ENCODE measurements at regions not wholly inside any gene's neighbourhood (a gene's known extent, or its start where the extent isn't known, plus 50 kb on each side); places are given as distances from the start of the nearest gene placed in this dataset.
A peak's percentile ranks its signal among the peaks of the same experiment; 100 is the strongest.

DNA sequence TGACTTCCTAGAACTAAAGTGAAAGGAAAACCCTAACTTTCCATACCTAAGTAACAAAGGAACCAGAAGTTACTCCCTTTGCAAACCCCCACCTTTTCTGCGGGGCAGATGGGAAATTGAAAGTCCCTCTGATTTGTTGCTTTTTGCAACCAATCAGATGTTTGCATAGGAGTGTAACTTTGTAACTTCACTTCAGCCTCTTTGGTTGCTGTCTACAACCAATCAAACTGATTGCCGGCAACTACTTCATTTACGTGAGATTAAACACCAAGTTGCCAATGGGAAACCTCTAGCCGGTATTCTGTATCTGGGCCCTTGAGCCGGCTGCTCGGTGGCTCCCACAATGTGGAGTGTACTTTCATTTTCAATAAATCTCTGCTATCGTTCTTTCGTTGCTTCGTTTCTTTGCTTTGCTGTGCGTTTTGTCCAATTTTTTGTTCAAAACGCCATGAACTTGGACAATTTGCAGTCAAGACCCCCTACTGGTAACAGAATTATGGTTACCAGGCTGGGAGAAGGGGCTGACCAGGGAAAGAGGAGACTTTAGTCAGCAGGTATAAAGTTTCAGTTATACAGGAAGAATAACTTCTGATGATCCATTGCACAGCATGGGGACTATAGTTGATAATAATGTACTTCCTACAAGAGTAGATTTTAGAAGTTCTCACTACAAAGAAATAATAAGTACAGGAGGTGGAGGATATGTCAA is 69.2 kb upstream of the RGS2 start:
- no peak overlapping the region for H3K18ac ChIP-seq (ENCODE audit: low read depth in 1 of 2, low read length in 2 of 2)
- WGBS, result 87% methylated on average over 11 of the region's 11 CpGs

DNA sequence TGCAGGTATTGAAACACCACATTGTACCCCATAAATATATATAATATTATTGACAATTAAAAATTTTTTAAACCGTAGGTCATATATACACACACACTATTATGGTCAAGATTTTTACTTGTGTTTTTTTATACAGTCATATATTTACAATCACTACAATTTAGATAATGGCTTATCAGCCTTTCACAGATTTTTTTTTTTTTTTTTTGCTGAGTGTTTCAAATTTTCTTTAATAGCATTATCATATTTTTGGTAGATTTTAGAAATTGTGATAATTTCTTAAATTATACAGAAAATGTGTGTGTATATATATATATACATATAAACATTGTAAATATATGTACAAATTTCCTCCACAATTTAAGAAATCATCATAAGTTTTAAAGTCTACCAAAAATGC is 68.6 kb upstream of the RGS2 start:
- no peak overlapping the region for H3K9ac ChIP-seq (ENCODE audit: low read length)
- no peaks in the 10 kb centered on the region for H3K36me3 ChIP-seq (ENCODE audit: control insufficient read depth in 1 of 2, insufficient read depth in 2 of 2, low read depth in 1 of 2, low read length in 2 of 2)
- H3K27me3 ChIP-seq (ENCODE audit: control insufficient read depth in 1 of 2, insufficient read depth in 1 of 2, low read length in 2 of 2), result no peaks in the 10 kb centered on the region
- no peak overlapping the region for H2BK15ac ChIP-seq (ENCODE audit: low read depth, poor library complexity, severe bottlenecking)
- no peak overlapping the region for H2AK5ac ChIP-seq (ENCODE audit: low read length, severe bottlenecking)
- H4K8ac ChIP-seq (ENCODE audit: low read length), result no peak overlapping the region
- H3K79me1 ChIP-seq (replicated peaks; ENCODE audit: low read length, poor library complexity, severe bottlenecking), result no peaks in the 10 kb centered on the region
- no peak overlapping the region for H3K27ac ChIP-seq (ENCODE audit: low read length, poor library complexity, severe bottlenecking)
- H3K4me2 ChIP-seq (ENCODE audit: low read length, poor library complexity, severe bottlenecking), result no peak overlapping the region
- no peak overlapping the region for H3K18ac ChIP-seq (ENCODE audit: low read depth in 1 of 2, low read length in 2 of 2)
- no peak overlapping the region for H3K23ac ChIP-seq (ENCODE audit: low read length in 2 of 2)
- H2AFZ ChIP-seq (ENCODE audit: low read depth, low read length), result no peak overlapping the region
- no peak overlapping the region for H2BK5ac ChIP-seq (ENCODE audit: low read depth, low read length, poor library complexity, severe bottlenecking)
- no peak overlapping the region for H3K4ac ChIP-seq (ENCODE audit: low read depth in 1 of 2, low read length in 2 of 2)
- H3K14ac ChIP-seq (ENCODE audit: low read length in 2 of 2), result no peak overlapping the region
- no peak overlapping the region for H2BK120ac ChIP-seq (ENCODE audit: low read depth, low read length)
- DNase-seq, result no peak
- H4K91ac ChIP-seq (ENCODE audit: low read length), result no peak overlapping the region
- no peak overlapping the region for H3K4me3 ChIP-seq (ENCODE audit: insufficient read depth in 1 of 2, low read depth in 1 of 2, low read length in 2 of 2)
- H3K9me3 ChIP-seq (ENCODE audit: control insufficient read depth, low read length), result peaks cover 11% of the 10 kb centered on the region
- H3K4me1 ChIP-seq (ENCODE audit: control insufficient read depth, insufficient read depth, low read depth, low read length), result no peaks in the 10 kb centered on the region
- no CpG with 5 or more reads among the region's 1 CpG for WGBS
- H2BK12ac ChIP-seq (ENCODE audit: low read length in 2 of 2), result no peak overlapping the region

More for the DNA sequence above, 69.2 kb upstream of the RGS2 start:
- Histone ChIP-seq H2BK120ac (ENCODE audit: low read depth, low read length) (no peak overlapping the region), H3K9ac (ENCODE audit: low read length) (no peak overlapping the region), H3K4me3 (ENCODE audit: insufficient read depth in 1 of 2, low read depth in 1 of 2, low read length in 2 of 2) (no peak overlapping the region), H3K4ac (ENCODE audit: low read depth in 1 of 2, low read length in 2 of 2) (no peak overlapping the region), H3K27me3 (ENCODE audit: control insufficient read depth in 1 of 2, insufficient read depth in 1 of 2, low read length in 2 of 2) (no peaks in the 10 kb centered on the region), H2AFZ (ENCODE audit: low read depth, low read length) (no peak overlapping the region), H2BK15ac (ENCODE audit: low read depth, poor library complexity, severe bottlenecking) (no peak overlapping the region), H3K9me3 (ENCODE audit: control insufficient read depth, low read length) (peaks cover 11% of the 10 kb centered on the region), H3K23ac (ENCODE audit: low read length in 2 of 2) (no peak overlapping the region), H2BK12ac (ENCODE audit: low read length in 2 of 2) (no peak overlapping the region), H2AK5ac (ENCODE audit: low read length, severe bottlenecking) (no peak overlapping the region), H3K4me2 (ENCODE audit: low read length, poor library complexity, severe bottlenecking) (no peak overlapping the region), H3K14ac (ENCODE audit: low read length in 2 of 2) (no peak overlapping the region), H4K8ac (ENCODE audit: low read length) (no peak overlapping the region), H4K91ac (ENCODE audit: low read length) (no peak overlapping the region), H3K4me1 (ENCODE audit: control insufficient read depth, insufficient read depth, low read depth, low read length) (no peaks in the 10 kb centered on the region), H3K79me1 (replicated peaks; ENCODE audit: low read length, poor library complexity, severe bottlenecking) (no peaks in the 10 kb centered on the region), H3K27ac (ENCODE audit: low read length, poor library complexity, severe bottlenecking) (no peak overlapping the region), H2BK5ac (ENCODE audit: low read depth, low read length, poor library complexity, severe bottlenecking) (no peak overlapping the region), H3K36me3 (ENCODE audit: control insufficient read depth in 1 of 2, insufficient read depth in 2 of 2, low read depth in 1 of 2, low read length in 2 of 2) (no peaks in the 10 kb centered on the region)
- DNase-seq, result no peak

DNA sequence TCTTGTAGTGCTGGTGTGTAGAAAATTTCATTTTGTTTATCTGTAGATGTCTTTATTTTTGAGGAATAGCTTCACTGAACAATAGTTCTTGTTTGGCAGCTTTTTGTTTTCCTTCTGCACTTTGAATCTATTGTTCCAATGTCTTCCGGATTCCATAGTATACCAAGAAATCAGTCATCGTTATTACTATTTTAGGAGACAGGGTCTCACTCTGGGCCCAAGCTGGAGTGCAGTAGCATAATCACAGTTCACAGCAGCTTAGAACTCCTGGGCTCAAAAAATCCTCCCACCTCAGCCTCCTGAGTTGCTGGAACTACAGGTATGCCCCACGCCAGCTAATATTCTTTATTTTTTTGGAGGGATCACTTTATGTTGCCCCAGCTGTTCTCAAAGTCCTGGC is 67.7 kb upstream of the RGS2 start:
- no peak for DNase-seq
- no peak overlapping the region for H2BK12ac ChIP-seq (ENCODE audit: low read length in 2 of 2)
- no peak overlapping the region for H3K4ac ChIP-seq (ENCODE audit: low read depth in 1 of 2, low read length in 2 of 2)
- H2BK15ac ChIP-seq (ENCODE audit: low read depth, poor library complexity, severe bottlenecking), result no peak overlapping the region
- H3K79me1 ChIP-seq (replicated peaks; ENCODE audit: low read length, poor library complexity, severe bottlenecking), result no peaks in the 10 kb centered on the region
- H3K4me3 ChIP-seq (ENCODE audit: insufficient read depth in 1 of 2, low read depth in 1 of 2, low read length in 2 of 2), result no peak overlapping the region
- no peak overlapping the region for H3K23ac ChIP-seq (ENCODE audit: low read length in 2 of 2)
- H2BK120ac ChIP-seq (ENCODE audit: low read depth, low read length), result no peak overlapping the region
- no peak overlapping the region for H3K18ac ChIP-seq (ENCODE audit: low read depth in 1 of 2, low read length in 2 of 2)
- H3K36me3 ChIP-seq (ENCODE audit: control insufficient read depth in 1 of 2, insufficient read depth in 2 of 2, low read depth in 1 of 2, low read length in 2 of 2), result no peaks in the 10 kb centered on the region
- H2BK5ac ChIP-seq (ENCODE audit: low read depth, low read length, poor library complexity, severe bottlenecking), result no peak overlapping the region
- no peak overlapping the region for H2AFZ ChIP-seq (ENCODE audit: low read depth, low read length)
- no peak overlapping the region for H4K91ac ChIP-seq (ENCODE audit: low read length)
- WGBS, result 90% methylated on average over 3 of the region's 3 CpGs
- no peak overlapping the region for H3K14ac ChIP-seq (ENCODE audit: low read length in 2 of 2)
- H3K27ac ChIP-seq (ENCODE audit: low read length, poor library complexity, severe bottlenecking), result no peak overlapping the region
- no peak overlapping the region for H3K9ac ChIP-seq (ENCODE audit: low read length)
- H2AK5ac ChIP-seq (ENCODE audit: low read length, severe bottlenecking), result no peak overlapping the region
- peaks cover 11% of the 10 kb centered on the region for H3K9me3 ChIP-seq (ENCODE audit: control insufficient read depth, low read length)
- no peaks in the 10 kb centered on the region for H3K27me3 ChIP-seq (ENCODE audit: control insufficient read depth in 1 of 2, insufficient read depth in 1 of 2, low read length in 2 of 2)
- no peak overlapping the region for H4K8ac ChIP-seq (ENCODE audit: low read length)
- no peak overlapping the region for H3K4me2 ChIP-seq (ENCODE audit: low read length, poor library complexity, severe bottlenecking)
- H3K4me1 ChIP-seq (ENCODE audit: control insufficient read depth, insufficient read depth, low read depth, low read length), result no peaks in the 10 kb centered on the region

DNA sequence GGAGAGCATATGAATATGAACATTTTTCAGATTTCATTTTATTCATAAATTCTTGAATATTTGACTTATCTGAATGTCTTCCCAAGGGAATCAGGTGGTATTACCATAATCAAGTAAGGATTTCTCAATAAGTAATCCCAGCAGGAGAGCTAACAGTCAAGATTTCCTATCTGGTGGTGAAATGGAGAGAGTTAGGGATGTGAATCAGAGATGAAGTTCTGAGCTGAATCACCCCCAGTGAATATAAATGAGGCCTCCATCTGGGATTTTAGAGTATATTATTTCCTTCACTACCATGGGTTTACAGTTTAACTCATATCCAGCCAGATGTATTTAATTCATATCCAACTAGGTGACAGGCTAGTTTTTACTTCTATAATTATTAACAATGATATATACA is 61.5 kb upstream of the RGS2 start:
- no peak overlapping the region for H2BK15ac ChIP-seq (ENCODE audit: low read depth, poor library complexity, severe bottlenecking)
- no peak overlapping the region for H2BK5ac ChIP-seq (ENCODE audit: low read depth, low read length, poor library complexity, severe bottlenecking)
- H3K4me1 ChIP-seq (ENCODE audit: control insufficient read depth, insufficient read depth, low read depth, low read length), result no peaks in the 10 kb centered on the region
- H3K18ac ChIP-seq (ENCODE audit: low read depth in 1 of 2, low read length in 2 of 2), result no peak overlapping the region
- H3K9me3 ChIP-seq (ENCODE audit: control insufficient read depth, low read length), result no peaks in the 10 kb centered on the region
- no peak overlapping the region for H2AK5ac ChIP-seq (ENCODE audit: low read length, severe bottlenecking)
- no peak overlapping the region for H3K4me3 ChIP-seq (ENCODE audit: insufficient read depth in 1 of 2, low read depth in 1 of 2, low read length in 2 of 2)
- H3K4ac ChIP-seq (ENCODE audit: low read depth in 1 of 2, low read length in 2 of 2), result no peak overlapping the region
- H3K27me3 ChIP-seq (ENCODE audit: control insufficient read depth in 1 of 2, insufficient read depth in 1 of 2, low read length in 2 of 2), result no peaks in the 10 kb centered on the region
- H3K14ac ChIP-seq (ENCODE audit: low read length in 2 of 2), result no peak overlapping the region
- H4K91ac ChIP-seq (ENCODE audit: low read length), result no peak overlapping the region
- H3K36me3 ChIP-seq (ENCODE audit: control insufficient read depth in 1 of 2, insufficient read depth in 2 of 2, low read depth in 1 of 2, low read length in 2 of 2), result no peaks in the 10 kb centered on the region
- H2BK120ac ChIP-seq (ENCODE audit: low read depth, low read length), result no peak overlapping the region
- no peak overlapping the region for H2AFZ ChIP-seq (ENCODE audit: low read depth, low read length)
- DNase-seq, result peak; percentile 59
- no peaks in the 10 kb centered on the region for H3K79me1 ChIP-seq (replicated peaks; ENCODE audit: low read length, poor library complexity, severe bottlenecking)
- no peak overlapping the region for H3K23ac ChIP-seq (ENCODE audit: low read length in 2 of 2)
- H3K27ac ChIP-seq (ENCODE audit: low read length, poor library complexity, severe bottlenecking), result peak overlapping the region; percentile 23
- peak overlapping the region; percentile 85 for H3K9ac ChIP-seq (ENCODE audit: low read length)
- H3K4me2 ChIP-seq (ENCODE audit: low read length, poor library complexity, severe bottlenecking), result no peak overlapping the region
- no peak overlapping the region for H2BK12ac ChIP-seq (ENCODE audit: low read length in 2 of 2)
- H4K8ac ChIP-seq (ENCODE audit: low read length), result no peak overlapping the region
